H9 (cell line): ENCODE measurements at regions not wholly inside any gene's neighbourhood (a gene's known extent, or its start where the extent isn't known, plus 50 kb on each side); places are given as distances from the start of the nearest gene placed in this dataset.

Experiments used
- DNase-seq: peaks from one replicate; pipeline ENCODE4 v3.0.0-alpha.2; 2017
- H2AFZ ChIP-seq: one replicate; pipeline ENCODE4 v1.6.1; 2013; ENCODE audit warnings: mild to moderate bottlenecking, low read length, control low read depth, moderate library complexity
- H2AK5ac ChIP-seq: 2 replicates; pipeline ENCODE4 v1.6.1; 2013; ENCODE audit warnings: low read length, control low read depth, mixed read lengths; ENCODE audit not compliant: insufficient read length
- H2BK120ac ChIP-seq: one replicate; pipeline ENCODE4 v1.6.1; 2013; ENCODE audit warnings: low read depth, mild to moderate bottlenecking, low read length, control low read depth, inconsistent platforms; ENCODE audit not compliant: poor library complexity, severe bottlenecking
- H2BK12ac ChIP-seq: 2 replicates; pipeline ENCODE4 v1.6.1; 2013; ENCODE audit warnings: low read length, control low read depth, mixed read lengths, low read depth; ENCODE audit not compliant: insufficient read length
- H2BK15ac ChIP-seq: 2 replicates; pipeline ENCODE4 v1.6.1; 2013; ENCODE audit warnings: low read depth, low read length, control low read depth
- H2BK20ac ChIP-seq: one replicate; pipeline ENCODE4 v1.6.1; 2013; ENCODE audit warnings: low read depth, mild to moderate bottlenecking, low read length, control low read depth, inconsistent platforms; ENCODE audit not compliant: poor library complexity, severe bottlenecking
- H2BK5ac ChIP-seq: 2 replicates; pipeline ENCODE4 v1.6.1; 2013; ENCODE audit warnings: low read length, control low read depth, mixed read lengths; ENCODE audit not compliant: insufficient read length
- H3K14ac ChIP-seq: 2 replicates; pipeline ENCODE4 v1.6.1; 2013; ENCODE audit warnings: low read length, control low read depth; ENCODE audit not compliant: insufficient read depth
- H3K18ac ChIP-seq: 2 replicates; pipeline ENCODE4 v1.6.1; 2013; ENCODE audit warnings: low read depth, mild to moderate bottlenecking, mixed read lengths, low read length, control low read depth; ENCODE audit not compliant: insufficient read length
- H3K23ac ChIP-seq: 2 replicates; pipeline ENCODE4 v1.6.1; 2013; ENCODE audit warnings: low read length, control low read depth, mixed read lengths, low read depth; ENCODE audit not compliant: insufficient read length
- H3K23me2 ChIP-seq: 2 replicates; pipeline ENCODE4 v1.6.1; 2013; ENCODE audit warnings: low read depth, mild to moderate bottlenecking, mixed read lengths, low read length, control low read depth; ENCODE audit not compliant: insufficient read length, poor library complexity, severe bottlenecking
- H3K27ac ChIP-seq: 2 replicates; pipeline ENCODE4 v1.5.1; 2013; ENCODE audit warnings: low read length, control low read depth, mixed read lengths, low read depth; ENCODE audit not compliant: insufficient read length
- H3K27me3 ChIP-seq: 2 replicates; pipeline ENCODE4 v1.6.1; 2013; ENCODE audit warnings: low read length, control low read depth, inconsistent platforms; ENCODE audit not compliant: insufficient read depth
- H3K4ac ChIP-seq: 2 replicates; pipeline ENCODE4 v1.6.1; 2013; ENCODE audit warnings: low read depth, mild to moderate bottlenecking, control low read depth, inconsistent platforms, low read length, moderate library complexity
- H3K4me1 ChIP-seq: 2 replicates; pipeline ENCODE4 v1.6.1; 2013; ENCODE audit warnings: low read length, control low read depth, inconsistent platforms; ENCODE audit not compliant: insufficient read depth
- H3K4me2 ChIP-seq: 2 replicates; pipeline ENCODE4 v1.6.1; 2013; ENCODE audit warnings: low read length, control low read depth, mixed read lengths; ENCODE audit not compliant: insufficient read length, insufficient read depth
- H3K56ac ChIP-seq: 2 replicates; pipeline ENCODE4 v1.6.1; 2013; ENCODE audit warnings: low read depth, mild to moderate bottlenecking, mixed read lengths, low read length, control low read depth; ENCODE audit not compliant: insufficient read length
- H3K79me1 ChIP-seq: 2 replicates; pipeline ENCODE4 v1.6.1; 2013; ENCODE audit warnings: low read depth, mild to moderate bottlenecking, moderate library complexity, low read length, control low read depth, inconsistent platforms; ENCODE audit not compliant: insufficient read depth, poor library complexity, severe bottlenecking
- H3K79me2 ChIP-seq: 2 replicates; pipeline ENCODE4 v1.6.1; 2013; ENCODE audit warnings: low read length, control low read depth, inconsistent platforms; ENCODE audit not compliant: insufficient read depth
- H3K9ac ChIP-seq: 2 replicates; pipeline ENCODE4 v1.6.1; 2013; ENCODE audit warnings: low read length, control low read depth, mixed read lengths; ENCODE audit not compliant: insufficient read length; ENCODE audit errors: extremely low read depth
- H3K9me3 ChIP-seq: one replicate; pipeline ENCODE4 v1.6.1; 2013; ENCODE audit warnings: low read depth, low read length, inconsistent platforms; ENCODE audit not compliant: control insufficient read depth
- H3T11ph ChIP-seq: one replicate; pipeline ENCODE4 v1.6.1; 2013; ENCODE audit warnings: mild to moderate bottlenecking, low read length, control low read depth, inconsistent platforms
- H4K20me1 ChIP-seq: one replicate; pipeline ENCODE4 v1.6.1; 2013; ENCODE audit not compliant: control insufficient read depth, insufficient read length, insufficient read depth
- H4K5ac ChIP-seq: 2 replicates; pipeline ENCODE4 v1.6.1; 2013; ENCODE audit warnings: low read depth, mild to moderate bottlenecking, mixed read lengths, low read length, control low read depth; ENCODE audit not compliant: insufficient read length
- H4K8ac ChIP-seq: replicated peaks from 2 replicates; pipeline ENCODE4 v1.6.1; 2013; ENCODE audit warnings: low read length, control low read depth, mixed read lengths, low read depth; ENCODE audit not compliant: insufficient read length
- H4K91ac ChIP-seq: 2 replicates; pipeline ENCODE4 v1.6.1; 2013; ENCODE audit warnings: low read depth, mild to moderate bottlenecking, moderate library complexity, mixed read lengths, low read length, control low read depth; ENCODE audit not compliant: insufficient read length
- H3K27ac Mint-ChIP-seq, 3 experiments: 2 replicates in 2 of 3; 3 replicates in 1 of 3; pipeline ENCODE4 v1.8.0; 2020 to 2021; ENCODE audit warnings: mixed read lengths in 3 of 3, mild to moderate bottlenecking in 1 of 3, moderate library complexity in 1 of 3
- H3K27me3 Mint-ChIP-seq: 2 replicates; pipeline ENCODE4 v1.8.0; 2021; ENCODE audit warnings: low read depth, mild to moderate bottlenecking, moderate library complexity, mixed read lengths
- H3K36me3 Mint-ChIP-seq, 3 experiments: 2 replicates in 2 of 3; 3 replicates in 1 of 3; pipeline ENCODE4 v1.8.0; 2020 to 2021; ENCODE audit warnings: low read depth in 3 of 3, mixed read lengths in 3 of 3; ENCODE audit not compliant: insufficient read depth in 1 of 3
- H3K4me1 Mint-ChIP-seq, 2 experiments: 2 replicates each; pipeline ENCODE4 v1.8.0; 2020; ENCODE audit warnings: mixed read lengths in 2 of 2
- H3K4me3 Mint-ChIP-seq, 2 experiments: 2 replicates in 1 of 2; 3 replicates in 1 of 2; pipeline ENCODE4 v1.8.0; 2020 to 2021; ENCODE audit warnings: mild to moderate bottlenecking in 2 of 2, mixed read lengths in 2 of 2, moderate library complexity in 1 of 2
- H3K9me3 Mint-ChIP-seq, 2 experiments: 2 replicates in 1 of 2; 3 replicates in 1 of 2; pipeline ENCODE4 v1.8.0; 2020; ENCODE audit warnings: mild to moderate bottlenecking in 2 of 2, mixed read lengths in 2 of 2, moderate library complexity in 1 of 2
- WGBS: extraction: QIAGEN DNeasy Blood & Tissue Kit; methylation state at CpG from one replicate; pipeline ENCODE4 v1.1.7; 2013; ENCODE audit warnings: missing lambda C conversion rate, low lambda C conversion rate, mixed read lengths; ENCODE audit not compliant: insufficient read length; ENCODE audit errors: extremely low coverage; 5-methylcytosine and 5-hydroxymethylcytosine counted together
- TF ChIP-seq, protein P1 (sequence below): fragments of 200-600 bp; sonication (generic); conservative IDR thresholded peaks from 3 replicates; pipeline ENCODE4 v1.8.0; 2021; ENCODE audit warnings: antibody characterized with exemption, mild to moderate bottlenecking

DNA sequence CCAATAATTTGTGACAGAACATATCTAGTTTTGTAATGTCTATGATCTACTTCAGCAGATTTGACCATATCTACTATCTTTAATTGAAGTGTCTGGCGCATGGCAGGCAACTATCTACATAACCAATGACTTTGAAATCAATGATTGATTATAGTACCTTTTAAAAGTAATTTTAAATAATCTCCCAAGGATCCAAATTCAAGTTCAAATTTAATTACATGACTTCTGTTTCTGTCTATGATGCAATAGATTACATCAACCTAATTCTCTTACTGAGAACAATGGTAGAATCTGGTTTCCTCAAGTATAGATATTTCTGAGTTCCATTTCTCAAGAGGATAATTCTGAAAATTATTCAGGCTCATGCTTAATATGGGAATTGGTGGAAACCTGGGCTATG lies 177.4 kb upstream of the IL15 start:
- H2BK120ac ChIP-seq: no peak overlapping the region
- no peak overlapping the region for H3T11ph ChIP-seq
- no peaks in the 10 kb centered on the region for H3K27me3 ChIP-seq
- H4K91ac ChIP-seq: no peak overlapping the region
- H4K8ac ChIP-seq: no peak overlapping the region
- H3K9ac ChIP-seq: no peak overlapping the region
- H2BK12ac ChIP-seq: no peak overlapping the region
- Mint-ChIP-seq H3K4me3 (no peak overlapping the region), H3K27me3 (no peaks in the 10 kb centered on the region), H3K27ac (no peak overlapping the region), H3K36me3 (no peaks in the 10 kb centered on the region), H3K9me3 (no peaks in the 10 kb centered on the region), H3K4me1 (no peaks in the 10 kb centered on the region)
- H3K18ac ChIP-seq: no peak overlapping the region
- H3K4me1 ChIP-seq: no peaks in the 10 kb centered on the region
- no peak overlapping the region for H2BK5ac ChIP-seq
- H4K5ac ChIP-seq: no peak overlapping the region
- no peak overlapping the region for H2AK5ac ChIP-seq
- DNase-seq: no peak
- no peak overlapping the region for H3K4me2 ChIP-seq
- no peak overlapping the region for H2BK15ac ChIP-seq
- no peaks in the 10 kb centered on the region for H4K20me1 ChIP-seq
- H3K23me2 ChIP-seq: no peaks in the 10 kb centered on the region
- H3K14ac ChIP-seq: no peak overlapping the region
- no peak overlapping the region for H3K23ac ChIP-seq
- H3K56ac ChIP-seq: no peak overlapping the region
- no CpG with 5 or more reads among the region's 1 CpG for WGBS
- H3K79me1 ChIP-seq: no peaks in the 10 kb centered on the region
- H2AFZ ChIP-seq: no peak overlapping the region
- TF ChIP-seq, protein P1, sequence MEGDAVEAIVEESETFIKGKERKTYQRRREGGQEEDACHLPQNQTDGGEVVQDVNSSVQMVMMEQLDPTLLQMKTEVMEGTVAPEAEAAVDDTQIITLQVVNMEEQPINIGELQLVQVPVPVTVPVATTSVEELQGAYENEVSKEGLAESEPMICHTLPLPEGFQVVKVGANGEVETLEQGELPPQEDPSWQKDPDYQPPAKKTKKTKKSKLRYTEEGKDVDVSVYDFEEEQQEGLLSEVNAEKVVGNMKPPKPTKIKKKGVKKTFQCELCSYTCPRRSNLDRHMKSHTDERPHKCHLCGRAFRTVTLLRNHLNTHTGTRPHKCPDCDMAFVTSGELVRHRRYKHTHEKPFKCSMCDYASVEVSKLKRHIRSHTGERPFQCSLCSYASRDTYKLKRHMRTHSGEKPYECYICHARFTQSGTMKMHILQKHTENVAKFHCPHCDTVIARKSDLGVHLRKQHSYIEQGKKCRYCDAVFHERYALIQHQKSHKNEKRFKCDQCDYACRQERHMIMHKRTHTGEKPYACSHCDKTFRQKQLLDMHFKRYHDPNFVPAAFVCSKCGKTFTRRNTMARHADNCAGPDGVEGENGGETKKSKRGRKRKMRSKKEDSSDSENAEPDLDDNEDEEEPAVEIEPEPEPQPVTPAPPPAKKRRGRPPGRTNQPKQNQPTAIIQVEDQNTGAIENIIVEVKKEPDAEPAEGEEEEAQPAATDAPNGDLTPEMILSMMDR: no peak
- no peak overlapping the region for H3K27ac ChIP-seq
- H3K9me3 ChIP-seq: no peaks in the 10 kb centered on the region
- H3K4ac ChIP-seq: no peak overlapping the region
- H2BK20ac ChIP-seq: no peak overlapping the region
- H3K79me2 ChIP-seq: no peaks in the 10 kb centered on the region
